DOHH2 (cell line): ENCODE measurements at regions not wholly inside any gene's neighbourhood (a gene's known extent, or its start where the extent isn't known, plus 50 kb on each side); places are given as distances from the start of the nearest gene placed in this dataset.

ENCODE experiments used
- H3F3A ChIP-seq: fragments of 200-600 bp; sonication (generic), shearing (Covaris generic); 2 replicates; pipeline ENCODE4 v1.6.0; 2016; ENCODE audit warnings: antibody characterized with exemption, mild to moderate bottlenecking; ENCODE audit not compliant: control insufficient read depth, insufficient read depth
- H3K27ac ChIP-seq: fragments of 200-600 bp; sonication (generic); 2 replicates; pipeline ENCODE4 v1.5.1; 2014; ENCODE audit warnings: low read depth, mild to moderate bottlenecking, low read length, moderate library complexity
- H3K27me3 ChIP-seq: fragments of 200-600 bp; sonication (generic); 2 replicates; pipeline ENCODE4 v1.6.1; 2014; ENCODE audit warnings: mild to moderate bottlenecking, low read length, mixed read lengths; ENCODE audit not compliant: control insufficient read depth
- H3K36me3 ChIP-seq: fragments of 200-600 bp; sonication (generic); 2 replicates; pipeline ENCODE4 v1.6.1; 2014; ENCODE audit warnings: mild to moderate bottlenecking, low read length, moderate library complexity, mixed read lengths; ENCODE audit not compliant: control insufficient read depth
- H3K4me1 ChIP-seq: fragments of 200-600 bp; sonication (generic); 2 replicates; pipeline ENCODE4 v1.6.1; 2014; ENCODE audit warnings: mild to moderate bottlenecking, low read length, mixed read lengths; ENCODE audit not compliant: control insufficient read depth
- H3K4me2 ChIP-seq: fragments of 200-600 bp; sonication (generic); 2 replicates; pipeline ENCODE4 v1.6.0; 2014; ENCODE audit warnings: mild to moderate bottlenecking, low read length, moderate library complexity
- H3K4me3 ChIP-seq: fragments of 200-600 bp; sonication (generic); 2 replicates; pipeline ENCODE4 v1.5.1; 2014; ENCODE audit warnings: mild to moderate bottlenecking, low read length, mixed read lengths
- H3K79me2 ChIP-seq: fragments of 200-600 bp; sonication (generic); 2 replicates; pipeline ENCODE4 v1.6.1; 2014; ENCODE audit warnings: mild to moderate bottlenecking, low read length, mixed read lengths; ENCODE audit not compliant: control insufficient read depth
- H3K9me2 ChIP-seq: fragments of 200-600 bp; sonication (generic); replicated peaks from 2 replicates; pipeline ENCODE4 v1.6.1; 2014; ENCODE audit warnings: mild to moderate bottlenecking, low read length, mixed read lengths; ENCODE audit not compliant: control insufficient read depth
- H3K9me3 ChIP-seq: fragments of 200-600 bp; sonication (generic); 2 replicates; pipeline ENCODE4 v1.6.1; 2014; ENCODE audit warnings: antibody characterized with exemption, low read length, mixed read lengths; ENCODE audit not compliant: control insufficient read depth, insufficient read depth
- H4K20me1 ChIP-seq: fragments of 200-600 bp; sonication (generic); 2 replicates; pipeline ENCODE4 v1.6.0; 2014; ENCODE audit warnings: low read depth, mild to moderate bottlenecking, antibody characterized with exemption, low read length, moderate library complexity; ENCODE audit not compliant: control insufficient read depth, insufficient read depth
- CTCF ChIP-seq: fragments of 200-600 bp; sonication (generic); IDR thresholded peaks from one replicate; pipeline ENCODE4 v1.5.1; 2014; ENCODE audit warnings: antibody characterized with exemption, mild to moderate bottlenecking, low read depth, low read length; ENCODE audit not compliant: poor library complexity, severe bottlenecking
- EZH2phosphoT487 ChIP-seq: fragments of 200-600 bp; sonication (generic); IDR thresholded peaks from 2 replicates; pipeline ENCODE4 v1.6.1; 2017; ENCODE audit warnings: borderline replicate concordance, mild to moderate bottlenecking, antibody characterized with exemption, low read length, moderate library complexity, mixed read lengths

- Histone ChIP-seq H3K4me2 (no peak overlapping the region), H3K36me3 (no peaks in the 10 kb centered on the region), H3K4me1 (no peaks in the 10 kb centered on the region), H4K20me1 (no peaks in the 10 kb centered on the region), H3K4me3 (no peak overlapping the region), H3K27ac (no peak overlapping the region), H3K9me2 (no peaks in the 10 kb centered on the region), H3K27me3 (peaks cover 1% of the 10 kb centered on the region), H3K79me2 (no peaks in the 10 kb centered on the region), H3F3A (no peaks in the 10 kb centered on the region), H3K9me3 (no peaks in the 10 kb centered on the region)
- TF ChIP-seq EZH2phosphoT487 (no peak), CTCF (no peak)
These were observed 54.1 kb upstream of the KLF7 start for GRCh38 chr2:207219676-207220501.

DNA sequence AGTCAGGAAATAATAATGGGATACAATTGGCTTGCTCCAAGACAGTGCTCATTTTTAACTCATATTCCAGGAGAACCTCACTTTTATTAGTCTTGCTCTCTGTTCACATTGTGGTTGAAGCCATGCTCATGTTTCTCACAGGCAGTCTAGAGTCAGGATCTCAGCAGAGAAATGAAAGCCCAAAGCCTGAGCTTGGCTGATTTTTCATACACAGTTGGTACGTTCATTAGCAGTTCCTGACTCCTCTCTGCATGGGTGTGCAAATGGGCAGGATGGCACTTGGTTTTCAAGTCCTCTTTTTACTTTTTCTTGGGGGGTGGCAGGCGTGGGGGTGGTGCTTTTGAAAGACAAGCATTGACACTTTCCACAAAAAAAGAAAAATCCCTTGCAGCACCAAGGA, 56.0 kb upstream of the KLF7 start:
- H3F3A ChIP-seq: no peaks in the 10 kb centered on the region
- H3K4me1 ChIP-seq: no peaks in the 10 kb centered on the region
- H3K27me3 ChIP-seq: peaks cover 3% of the 10 kb centered on the region
- H3K79me2 ChIP-seq: no peaks in the 10 kb centered on the region
- no peaks in the 10 kb centered on the region for H3K9me2 ChIP-seq
- no peaks in the 10 kb centered on the region for H4K20me1 ChIP-seq
- no peaks in the 10 kb centered on the region for H3K9me3 ChIP-seq
- TF ChIP-seq CTCF (no peak), EZH2phosphoT487 (no peak)
- no peak overlapping the region for H3K4me3 ChIP-seq
- H3K36me3 ChIP-seq: no peaks in the 10 kb centered on the region
- H3K27ac ChIP-seq: no peak overlapping the region
- no peak overlapping the region for H3K4me2 ChIP-seq

DNA sequence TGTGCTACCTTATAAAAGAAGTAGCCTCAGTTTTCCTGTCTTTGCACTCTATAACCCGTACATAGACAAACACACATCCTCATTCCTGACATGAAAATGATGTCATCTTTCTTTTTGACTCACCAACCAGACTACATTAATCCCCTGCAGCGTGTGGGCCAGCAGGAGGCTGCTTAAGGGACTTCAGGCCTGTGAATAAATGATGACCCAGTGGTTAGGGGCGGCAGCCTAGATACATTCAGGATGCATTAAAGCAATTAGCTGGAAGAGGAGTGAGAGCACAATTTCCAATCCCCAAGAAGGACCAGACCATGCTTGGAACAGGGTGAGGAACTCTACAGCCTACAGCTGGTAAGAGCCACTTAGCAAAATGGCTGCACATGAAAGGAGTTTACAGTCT, 57.3 kb upstream of the KLF7 start:
- Histone ChIP-seq H3K27me3 (peaks cover 3% of the 10 kb centered on the region), H4K20me1 (no peaks in the 10 kb centered on the region), H3K9me3 (no peaks in the 10 kb centered on the region), H3K4me1 (no peaks in the 10 kb centered on the region), H3K9me2 (no peaks in the 10 kb centered on the region), H3K79me2 (no peaks in the 10 kb centered on the region), H3K4me3 (no peak overlapping the region), H3K36me3 (no peaks in the 10 kb centered on the region), H3K27ac (no peak overlapping the region), H3K4me2 (no peak overlapping the region), H3F3A (no peaks in the 10 kb centered on the region)
- TF ChIP-seq EZH2phosphoT487: no peak
- TF ChIP-seq CTCF: no peak

- no peak overlapping the region for H3K27ac ChIP-seq
- H3K27me3 ChIP-seq: peaks cover 3% of the 10 kb centered on the region
- H3K4me2 ChIP-seq: no peak overlapping the region
- no peaks in the 10 kb centered on the region for H3F3A ChIP-seq
- no peaks in the 10 kb centered on the region for H4K20me1 ChIP-seq
- H3K9me3 ChIP-seq: no peaks in the 10 kb centered on the region
- H3K4me3 ChIP-seq: no peak overlapping the region
- H3K79me2 ChIP-seq: no peaks in the 10 kb centered on the region
- no peaks in the 10 kb centered on the region for H3K9me2 ChIP-seq
- H3K36me3 ChIP-seq: no peaks in the 10 kb centered on the region
- no peak for TF ChIP-seq EZH2phosphoT487
- no peak for TF ChIP-seq CTCF
- no peaks in the 10 kb centered on the region for H3K4me1 ChIP-seq
These were observed 58.6 kb upstream of the KLF7 start for GRCh38 chr2:207224381-207224780.
